ENCODE measurements at regions not wholly inside any gene's neighbourhood (a gene's known extent, or its start where the extent isn't known, plus 50 kb on each side); places are given as distances from the start of the nearest gene placed in this dataset.

- DNase-seq (ENCODE audit: low read depth, low spot score), result no peak
These were observed 265.6 kb upstream of the RGS6 start for GRCh38 chr14:71666571-71667145.

- DNase-seq (ENCODE audit: low read depth, low spot score), result no peak
These were observed 263.9 kb upstream of the RGS6 start for GRCh38 chr14:71668186-71668912.

- DNase-seq (ENCODE audit: low read depth, low spot score), result no peak
These were observed 259.6 kb upstream of the RGS6 start for GRCh38 chr14:71672596-71672995.

- no peak for DNase-seq (ENCODE audit: low read depth, low spot score)
These were observed 256.9 kb upstream of the RGS6 start for GRCh38 chr14:71675126-71675899.

GRCh38 chr14:71675900-71676287 lies 256.3 kb upstream of the RGS6 start:
- no peak for DNase-seq (ENCODE audit: low read depth, low spot score)

GRCh38 chr14:71680736-71681387 lies 251.4 kb upstream of the RGS6 start:
- DNase-seq (ENCODE audit: low read depth, low spot score), result no peak

- DNase-seq (ENCODE audit: low read depth, low spot score), result no peak
These were observed 249.9 kb upstream of the RGS6 start for GRCh38 chr14:71682337-71682736.

DNA sequence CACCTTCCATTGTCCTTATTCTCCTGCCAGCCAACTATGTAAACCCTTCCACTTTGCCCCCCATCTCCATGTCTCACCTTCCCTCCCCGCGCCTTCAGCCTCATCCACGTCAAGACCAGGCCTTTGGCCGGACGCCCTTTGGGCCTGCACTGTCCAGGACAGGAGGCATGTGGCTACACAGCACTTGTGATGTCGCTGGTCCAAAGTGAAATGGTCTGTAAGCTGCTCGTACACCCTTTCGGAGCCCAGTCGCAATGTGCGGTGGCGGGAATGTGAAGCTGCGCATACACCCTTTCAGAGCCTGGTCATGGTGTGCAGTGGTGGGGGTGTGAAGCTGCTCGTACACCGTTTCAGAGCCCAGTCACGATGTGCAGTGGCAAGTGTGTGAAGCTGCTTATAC lies 247.9 kb upstream of the RGS6 start:
- no peak for DNase-seq (ENCODE audit: low read depth, low spot score)

DNA sequence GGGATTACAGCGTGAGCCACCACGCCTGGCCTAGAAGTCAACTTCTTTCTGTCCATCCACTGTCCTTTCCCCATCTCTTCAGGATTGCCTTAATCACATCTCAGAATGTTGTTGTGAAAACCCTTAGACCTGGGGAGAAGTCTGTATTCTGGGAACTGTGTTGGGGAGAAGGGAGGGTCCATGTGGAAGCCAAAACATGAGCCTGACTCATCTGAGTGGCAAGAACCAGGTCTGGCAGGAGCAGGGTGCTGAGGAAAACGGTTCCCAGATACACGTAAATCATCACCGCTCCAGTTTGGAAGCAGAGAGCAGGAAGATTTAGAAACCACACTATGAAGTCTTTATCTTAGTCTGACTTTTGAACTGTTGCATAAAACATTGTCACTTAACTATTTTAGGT lies 245.6 kb upstream of the RGS6 start:
- no peak for DNase-seq (ENCODE audit: low read depth, low spot score)

DNA sequence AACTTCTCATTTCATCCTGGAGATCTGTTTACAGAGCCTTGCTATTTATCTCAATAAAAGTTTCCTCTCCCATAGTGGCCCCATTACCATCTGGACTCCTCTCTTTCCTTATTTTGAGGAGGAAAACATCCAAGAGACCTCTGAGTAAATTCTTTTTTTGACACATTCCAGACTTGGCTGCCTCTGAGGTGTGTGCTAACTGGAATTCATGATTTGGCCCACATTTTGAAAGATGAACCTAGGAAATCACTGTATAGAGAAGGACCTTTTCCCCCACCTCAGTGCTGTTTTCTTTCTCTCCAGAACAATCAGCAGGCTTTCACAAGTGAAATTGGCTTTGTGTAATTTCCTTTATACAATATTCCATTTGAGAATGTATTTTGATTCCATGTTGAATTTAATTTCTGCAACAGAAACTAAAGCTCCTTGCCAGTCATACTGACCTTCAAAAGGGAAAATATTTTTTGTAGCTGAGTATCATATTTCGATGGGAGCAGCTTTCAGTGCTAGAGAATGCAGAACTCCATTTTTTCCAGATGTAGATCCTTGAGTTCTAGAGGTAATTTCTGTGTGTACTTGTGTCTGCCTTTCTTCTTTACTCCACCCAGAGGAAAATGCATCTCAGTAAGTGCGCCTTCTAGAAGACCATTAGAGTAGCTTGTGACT lies 244.9 kb upstream of the RGS6 start:
- DNase-seq (ENCODE audit: low read depth, low spot score), result no peak

GRCh38 chr14:71688576-71688975 lies 243.7 kb upstream of the RGS6 start:
- DNase-seq (ENCODE audit: low read depth, low spot score), result no peak

DNA sequence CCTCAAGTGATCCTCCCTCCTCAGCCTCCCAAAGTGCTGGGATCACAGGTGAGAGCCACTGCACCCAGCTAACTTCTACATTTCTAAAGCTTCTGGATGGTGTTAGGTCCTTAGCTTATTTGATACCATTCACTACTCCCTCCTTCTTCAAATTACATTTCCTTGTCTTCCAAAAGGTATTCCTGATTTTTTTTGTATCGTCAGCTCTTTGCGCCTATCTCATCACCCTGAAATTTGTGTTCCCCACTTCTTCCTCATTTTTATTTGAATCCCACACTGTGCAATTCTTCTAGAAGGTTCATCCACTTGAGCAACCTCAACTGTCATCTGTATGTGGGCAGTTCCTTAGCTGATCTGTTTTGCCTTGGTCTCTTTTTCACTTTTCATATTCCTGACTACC lies 241.8 kb upstream of the RGS6 start:
- DNase-seq (ENCODE audit: low read depth, low spot score), result no peak

DNA sequence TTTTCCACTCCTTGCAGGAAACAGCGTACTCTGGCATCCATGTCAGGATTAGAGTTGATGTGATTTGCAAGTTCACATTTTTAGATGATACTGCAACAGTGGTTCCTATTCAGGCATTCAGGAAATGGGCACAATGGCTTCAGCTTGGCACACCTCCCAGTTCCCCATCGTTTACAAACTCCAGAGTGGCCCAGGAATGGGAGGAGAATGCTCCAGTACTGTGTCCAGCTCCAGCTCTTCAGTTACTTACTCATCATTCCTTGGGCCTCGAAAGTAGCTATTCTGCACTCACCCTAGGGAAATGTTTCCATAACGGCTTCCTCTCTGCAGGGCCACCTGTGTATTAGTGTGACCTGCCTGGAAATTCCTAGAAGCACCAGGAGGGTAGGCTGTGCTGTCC lies 239.7 kb upstream of the RGS6 start:
- DNase-seq (ENCODE audit: low read depth, low spot score), result no peak

- no peak for DNase-seq (ENCODE audit: low read depth, low spot score)
These were observed 238.8 kb upstream of the RGS6 start for GRCh38 chr14:71693381-71693780.

GRCh38 chr14:71694591-71695530 lies 237.4 kb upstream of the RGS6 start:
- no peak for DNase-seq (ENCODE audit: low read depth, low spot score)

GRCh38 chr14:71695611-71696350 lies 236.4 kb upstream of the RGS6 start:
- no peak for DNase-seq (ENCODE audit: low read depth, low spot score)

GRCh38 chr14:71698027-71698426 lies 234.2 kb upstream of the RGS6 start:
- no peak for DNase-seq (ENCODE audit: low read depth, low spot score)

- DNase-seq (ENCODE audit: low read depth, low spot score), result no peak
These were observed 233.6 kb upstream of the RGS6 start for GRCh38 chr14:71698673-71699072.

- DNase-seq (ENCODE audit: low read depth, low spot score), result no peak
These were observed 230.2 kb upstream of the RGS6 start for GRCh38 chr14:71701990-71702389.

GRCh38 chr14:71702786-71703185 lies 229.4 kb upstream of the RGS6 start:
- no peak for DNase-seq (ENCODE audit: low read depth, low spot score)

All from activated CD4-positive, CD25-positive, alpha-beta regulatory T cell treated with anti-CD3 and anti-CD28 coated beads, Interleukin-2, amount 50 U/mL, for 16 hours (primary cell).